Progenitor cell of endocrine pancreas (in vitro differentiated cells): ENCODE measurements at regions not wholly inside any gene's neighbourhood (a gene's known extent, or its start where the extent isn't known, plus 50 kb on each side); places are given as distances from the start of the nearest gene placed in this dataset.

Source experiments
- DNase-seq: peaks from one replicate; pipeline ENCODE4 v3.0.0; 2021; ENCODE audit warnings: low spot score; ENCODE audit not compliant: unreplicated experiment
- H3K27ac Mint-ChIP-seq: 2 replicates; pipeline ENCODE4 v1.8.0; 2021; ENCODE audit warnings: mild to moderate bottlenecking, moderate library complexity, mixed read lengths
- H3K27me3 Mint-ChIP-seq: 2 replicates; pipeline ENCODE4 v1.8.0; 2021; ENCODE audit warnings: mixed read lengths
- H3K36me3 Mint-ChIP-seq: 2 replicates; pipeline ENCODE4 v1.8.0; 2022; ENCODE audit warnings: mixed read lengths; ENCODE audit not compliant: insufficient read depth
- H3K4me1 Mint-ChIP-seq: 2 replicates; pipeline ENCODE4 v1.8.0; 2021; ENCODE audit warnings: low read depth, mixed read lengths
- H3K4me3 Mint-ChIP-seq: 2 replicates; pipeline ENCODE4 v1.8.0; 2021; ENCODE audit warnings: low read depth, mild to moderate bottlenecking, moderate library complexity, mixed read lengths
- H3K9me3 Mint-ChIP-seq: 2 replicates; pipeline ENCODE4 v1.8.0; 2021; ENCODE audit warnings: low read depth, mixed read lengths
- CTCF ChIP-seq: fragments of 200-600 bp; sonication (generic); IDR thresholded peaks from one replicate; pipeline ENCODE4 v1.5.0; 2021; ENCODE audit warnings: antibody characterized with exemption, mild to moderate bottlenecking; ENCODE audit not compliant: unreplicated experiment

GRCh38 chr11:128042290-128042751, 545.0 kb downstream of the ETS1 start:
- Mint-ChIP-seq H3K36me3 (no peaks in the 10 kb centered on the region), H3K27ac (no peak overlapping the region), H3K4me3 (no peak overlapping the region), H3K4me1 (peaks cover 4% of the 10 kb centered on the region), H3K27me3 (peaks cover 3% of the 10 kb centered on the region), H3K9me3 (no peaks in the 10 kb centered on the region)
- TF ChIP-seq CTCF, result no peak
- DNase-seq, result no peak

DNA sequence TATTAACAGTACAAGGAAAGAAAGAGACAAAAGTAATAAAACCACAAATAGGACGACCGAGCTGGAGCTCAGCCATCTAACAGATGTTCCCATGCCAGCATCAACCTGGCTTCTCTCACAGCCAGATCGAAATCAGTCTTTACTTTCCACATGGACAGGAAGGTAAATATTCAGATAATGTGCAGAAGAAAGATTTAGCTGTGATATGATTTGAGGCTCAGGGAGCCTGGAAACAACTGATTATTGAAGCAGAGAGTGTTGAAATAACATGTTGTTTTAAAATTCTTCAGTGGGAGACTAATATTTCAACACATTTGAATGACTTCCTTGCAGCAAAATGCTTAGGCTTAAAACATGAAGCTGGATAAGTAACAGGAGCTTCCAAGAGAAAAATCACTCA, 546.8 kb downstream of the ETS1 start:
- Mint-ChIP-seq H3K9me3 (no peaks in the 10 kb centered on the region), H3K27me3 (peaks cover 3% of the 10 kb centered on the region), H3K4me1 (peaks cover 4% of the 10 kb centered on the region), H3K36me3 (no peaks in the 10 kb centered on the region), H3K27ac (no peak overlapping the region), H3K4me3 (no peak overlapping the region)
- no peak for TF ChIP-seq CTCF
- DNase-seq, result no peak

DNA sequence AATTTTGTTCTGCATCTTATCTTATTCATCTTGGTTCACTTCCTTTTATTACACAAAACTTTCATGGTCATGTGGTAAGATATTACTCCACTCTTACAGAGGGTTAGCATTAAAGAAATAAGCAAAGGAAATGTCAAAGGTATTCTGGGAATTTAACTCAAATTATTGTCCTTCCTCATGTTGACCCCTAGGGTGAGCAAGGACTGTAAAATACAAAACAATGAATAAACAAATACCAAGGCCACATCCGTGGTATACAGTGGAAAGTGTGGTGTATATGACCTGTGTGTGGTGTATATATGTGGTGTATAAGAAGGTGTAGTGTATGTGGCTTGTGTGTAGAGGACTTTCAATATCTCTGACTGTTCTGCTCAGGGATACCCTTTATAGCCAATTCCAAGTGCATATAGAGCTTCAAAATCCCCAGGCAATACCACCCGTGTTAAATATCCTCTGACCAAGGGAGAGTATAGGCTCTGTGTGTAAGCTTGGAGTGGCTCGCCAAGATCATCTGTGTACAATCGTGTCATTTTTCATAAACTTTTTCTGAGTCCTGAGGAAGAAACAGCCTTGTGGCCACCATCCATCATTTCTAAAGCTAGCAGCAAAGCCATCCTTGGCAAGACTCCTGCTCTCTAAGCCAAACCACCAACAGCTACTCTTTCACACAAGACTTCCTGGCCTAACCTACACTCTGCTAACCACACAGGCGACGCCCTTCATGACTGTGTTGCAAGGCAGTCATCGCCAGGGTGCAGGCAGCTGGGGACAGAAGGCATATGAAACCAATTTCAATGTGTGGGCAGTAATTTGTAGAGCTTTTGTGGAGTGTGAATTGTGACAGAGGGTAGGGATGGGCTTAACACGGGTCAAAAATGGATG, 548.0 kb downstream of the ETS1 start:
- Mint-ChIP-seq H3K36me3 (no peaks in the 10 kb centered on the region), H3K27ac (no peak overlapping the region), H3K9me3 (no peaks in the 10 kb centered on the region), H3K27me3 (peaks cover 3% of the 10 kb centered on the region), H3K4me3 (no peak overlapping the region), H3K4me1 (peaks cover 4% of the 10 kb centered on the region)
- DNase-seq, result no peak
- TF ChIP-seq CTCF, result peak; percentile 17

GRCh38 chr11:128036556-128037093, 550.7 kb downstream of the ETS1 start:
- Mint-ChIP-seq H3K27ac (no peak overlapping the region), H3K27me3 (peaks cover 3% of the 10 kb centered on the region), H3K9me3 (no peaks in the 10 kb centered on the region), H3K4me1 (peaks cover 1% of the 10 kb centered on the region), H3K4me3 (no peak overlapping the region), H3K36me3 (no peaks in the 10 kb centered on the region)
- no peak for DNase-seq
- no peak for TF ChIP-seq CTCF

GRCh38 chr11:128036006-128036405, 551.4 kb downstream of the ETS1 start:
- Mint-ChIP-seq H3K9me3 (no peaks in the 10 kb centered on the region), H3K36me3 (no peaks in the 10 kb centered on the region), H3K4me1 (peaks cover 1% of the 10 kb centered on the region), H3K27ac (no peak overlapping the region), H3K4me3 (no peak overlapping the region), H3K27me3 (peaks cover 6% of the 10 kb centered on the region)
- DNase-seq, result no peak
- TF ChIP-seq CTCF, result no peak
